WTC11 (cell line): ENCODE measurements at regions not wholly inside any gene's neighbourhood (a gene's known extent, or its start where the extent isn't known, plus 50 kb on each side); places are given as distances from the start of the nearest gene placed in this dataset.
A peak's percentile ranks its signal among the peaks of the same experiment; 100 is the strongest.

Experiments used
- ATAC-seq: fragments of 200-7000 bp; cut with Tn5 transposase; 2 replicates; pipeline ENCODE4 v1.10.0; 2021; ENCODE audit warnings: mild to moderate bottlenecking, moderate library complexity
- CTCF ChIA-PET: fragments of 300-600 bp; sonication (Branson Sonifier 250); formaldehyde crosslinking; loops from one replicate; lab custom pipeline; 2021; ENCODE audit warnings: antibody characterized with exemption; lab: Charles Lee
- POLR2A ChIA-PET: fragments of 350-600 bp; sonication (Branson Sonifier 250); formaldehyde crosslinking; loops from one replicate; lab custom pipeline; 2021; ENCODE audit warnings: antibody characterized with exemption; lab: Charles Lee
- DNase-seq: peaks from one replicate; pipeline ENCODE4 v3.0.0; 2021; ENCODE audit warnings: low spot score
- H3K27ac Mint-ChIP-seq: 2 replicates; pipeline ENCODE4 v1.8.0; 2021; ENCODE audit warnings: mixed read lengths
- H3K27me3 Mint-ChIP-seq: 2 replicates; pipeline ENCODE4 v1.8.0; 2021; ENCODE audit warnings: low read depth, mild to moderate bottlenecking, moderate library complexity, mixed read lengths
- H3K36me3 Mint-ChIP-seq: 2 replicates; pipeline ENCODE4 v1.8.0; 2021; ENCODE audit warnings: mixed read lengths
- H3K4me1 Mint-ChIP-seq: 2 replicates; pipeline ENCODE4 v1.8.0; 2022; ENCODE audit warnings: mixed read lengths
- H3K4me3 Mint-ChIP-seq: 2 replicates; pipeline ENCODE4 v1.8.0; 2021; ENCODE audit warnings: mild to moderate bottlenecking, moderate library complexity, mixed read lengths
- H3K9me3 Mint-ChIP-seq: 2 replicates; pipeline ENCODE4 v1.8.0; 2021; ENCODE audit warnings: mixed read lengths
- CREM ChIP-seq: sonication (generic); formaldehyde crosslinking; IDR thresholded peaks from 2 replicates; pipeline ENCODE4 v1.8.1; 2022; ENCODE audit warnings: mild to moderate bottlenecking, missing genetic modification reagents, moderate library complexity
- ESRRA ChIP-seq: sonication (generic); formaldehyde crosslinking; IDR thresholded peaks from 2 replicates; pipeline ENCODE4 v1.8.1; 2022; ENCODE audit warnings: mild to moderate bottlenecking, missing genetic modification reagents, borderline replicate concordance
- FOXP1 ChIP-seq: sonication (generic); formaldehyde crosslinking; IDR thresholded peaks from 2 replicates; pipeline ENCODE4 v1.8.0; 2022; ENCODE audit warnings: missing genetic modification reagents, mild to moderate bottlenecking, moderate library complexity, borderline replicate concordance
- MYBL2 ChIP-seq: sonication (generic); formaldehyde crosslinking; IDR thresholded peaks from 2 replicates; pipeline ENCODE4 v1.8.1; 2023; ENCODE audit warnings: mild to moderate bottlenecking, moderate library complexity, missing genetic modification reagents
- NR2C2 ChIP-seq: sonication (generic); formaldehyde crosslinking; IDR thresholded peaks from 2 replicates; pipeline ENCODE4 v1.8.0; 2022; ENCODE audit warnings: mild to moderate bottlenecking, missing genetic modification reagents
- OVOL2 ChIP-seq: fragments of 250-450 bp; sonication (Bioruptor Pico); IDR thresholded peaks from 2 replicates; pipeline ENCODE4 v1.9.0; 2021; ENCODE audit warnings: mild to moderate bottlenecking, borderline replicate concordance
- RORB ChIP-seq: fragments of 250-450 bp; sonication (Bioruptor Pico); IDR thresholded peaks from 2 replicates; pipeline ENCODE4 v1.9.0; 2021; ENCODE audit warnings: mild to moderate bottlenecking
- TEAD1 ChIP-seq: sonication (generic); formaldehyde crosslinking; IDR thresholded peaks from 2 replicates; pipeline ENCODE4 v1.8.0; 2022; ENCODE audit warnings: mild to moderate bottlenecking, missing genetic modification reagents
- ZNF138 ChIP-seq: sonication (generic); formaldehyde crosslinking; conservative IDR thresholded peaks from 2 replicates; pipeline ENCODE4 v1.8.1; 2022; ENCODE audit warnings: mild to moderate bottlenecking, moderate library complexity, missing genetic modification reagents
- ZNF232 ChIP-seq: sonication (generic); formaldehyde crosslinking; IDR thresholded peaks from 2 replicates; pipeline ENCODE4 v1.8.0; 2022; ENCODE audit warnings: mild to moderate bottlenecking, missing genetic modification reagents
- TF ChIP-seq, protein P1 (sequence below): sonication (generic); formaldehyde crosslinking; IDR thresholded peaks from 2 replicates; pipeline ENCODE4 v1.8.0; 2022; ENCODE audit warnings: mild to moderate bottlenecking, missing genetic modification reagents
- TF ChIP-seq, protein P2 (sequence below): sonication (generic); formaldehyde crosslinking; IDR thresholded peaks from 2 replicates; pipeline ENCODE4 v1.8.0; 2022; ENCODE audit warnings: mild to moderate bottlenecking, missing genetic modification reagents
- TF ChIP-seq, protein P3 (sequence below): sonication (generic); formaldehyde crosslinking; IDR thresholded peaks from 2 replicates; pipeline ENCODE4 v1.8.0; 2023; ENCODE audit warnings: missing genetic modification reagents, mild to moderate bottlenecking, borderline replicate concordance
- TF ChIP-seq, protein P4 (sequence below): sonication (generic); formaldehyde crosslinking; IDR thresholded peaks from 2 replicates; pipeline ENCODE4 v1.8.0; 2023; ENCODE audit warnings: missing genetic modification reagents
- TF ChIP-seq, protein P5 (sequence below): sonication (generic); formaldehyde crosslinking; IDR thresholded peaks from 2 replicates; pipeline ENCODE4 v1.8.1; 2023; ENCODE audit warnings: mild to moderate bottlenecking, moderate library complexity, missing genetic modification reagents
- TF ChIP-seq, protein P6 (sequence below): sonication (generic); formaldehyde crosslinking; IDR thresholded peaks from 2 replicates; pipeline ENCODE4 v1.8.1; 2022; ENCODE audit warnings: low read depth, mild to moderate bottlenecking, moderate library complexity, missing genetic modification reagents, borderline replicate concordance
- TF ChIP-seq, protein P7 (sequence below): sonication (generic); formaldehyde crosslinking; IDR thresholded peaks from 2 replicates; pipeline ENCODE4 v1.8.1; 2022; ENCODE audit warnings: low read depth, missing genetic modification reagents, borderline replicate concordance
- TF ChIP-seq, protein P8 (sequence below): sonication (generic); formaldehyde crosslinking; IDR thresholded peaks from 2 replicates; pipeline ENCODE4 v1.8.0; 2022; ENCODE audit warnings: mild to moderate bottlenecking, missing genetic modification reagents

DNA sequence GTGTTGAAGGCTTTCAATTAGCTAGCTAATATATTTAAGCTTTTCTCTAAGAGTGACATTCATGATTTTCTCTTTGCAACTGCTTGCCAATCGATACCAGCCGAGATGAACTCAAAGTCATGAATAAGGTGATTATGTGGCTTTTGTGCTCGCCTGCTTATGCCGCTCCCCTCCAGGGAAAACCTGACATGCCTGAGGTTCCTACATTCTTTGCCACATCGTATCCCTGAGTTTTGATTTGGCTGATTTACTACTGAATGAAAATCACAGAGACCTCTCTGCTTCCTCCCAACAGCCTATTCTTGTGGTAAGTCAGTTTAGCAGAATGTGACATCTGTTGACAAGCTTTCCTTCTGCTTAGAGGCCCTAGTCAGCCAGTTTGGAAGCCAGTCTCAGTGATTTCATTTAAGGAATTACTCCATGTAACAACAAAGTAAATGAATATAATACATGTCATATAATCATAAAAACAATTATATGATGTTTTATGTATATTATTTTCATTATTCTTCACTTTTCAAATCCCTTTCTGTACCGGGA, 513.4 kb downstream of the CSNK1G3 start:
- Mint-ChIP-seq H3K4me3 (no peak overlapping the region), H3K36me3 (peaks cover 8% of the 10 kb centered on the region), H3K27ac (no peak overlapping the region), H3K4me1 (peaks cover 22% of the 10 kb centered on the region), H3K27me3 (no peaks in the 10 kb centered on the region), H3K9me3 (peaks cover 20% of the 10 kb centered on the region)
- no peak for DNase-seq
- ChIA-PET POLR2A (no interaction called here), CTCF (no interaction called here)
- peak; percentile 76 for ATAC-seq
- TF ChIP-seq ZNF232 (CRISPR knock-in tag), result no peak
- no peak for TF ChIP-seq FOXP1
- TF ChIP-seq, protein P1, sequence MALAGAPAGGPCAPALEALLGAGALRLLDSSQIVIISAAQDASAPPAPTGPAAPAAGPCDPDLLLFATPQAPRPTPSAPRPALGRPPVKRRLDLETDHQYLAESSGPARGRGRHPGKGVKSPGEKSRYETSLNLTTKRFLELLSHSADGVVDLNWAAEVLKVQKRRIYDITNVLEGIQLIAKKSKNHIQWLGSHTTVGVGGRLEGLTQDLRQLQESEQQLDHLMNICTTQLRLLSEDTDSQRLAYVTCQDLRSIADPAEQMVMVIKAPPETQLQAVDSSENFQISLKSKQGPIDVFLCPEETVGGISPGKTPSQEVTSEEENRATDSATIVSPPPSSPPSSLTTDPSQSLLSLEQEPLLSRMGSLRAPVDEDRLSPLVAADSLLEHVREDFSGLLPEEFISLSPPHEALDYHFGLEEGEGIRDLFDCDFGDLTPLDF (CRISPR knock-in tag), result no peak
- TF ChIP-seq, protein P2, sequence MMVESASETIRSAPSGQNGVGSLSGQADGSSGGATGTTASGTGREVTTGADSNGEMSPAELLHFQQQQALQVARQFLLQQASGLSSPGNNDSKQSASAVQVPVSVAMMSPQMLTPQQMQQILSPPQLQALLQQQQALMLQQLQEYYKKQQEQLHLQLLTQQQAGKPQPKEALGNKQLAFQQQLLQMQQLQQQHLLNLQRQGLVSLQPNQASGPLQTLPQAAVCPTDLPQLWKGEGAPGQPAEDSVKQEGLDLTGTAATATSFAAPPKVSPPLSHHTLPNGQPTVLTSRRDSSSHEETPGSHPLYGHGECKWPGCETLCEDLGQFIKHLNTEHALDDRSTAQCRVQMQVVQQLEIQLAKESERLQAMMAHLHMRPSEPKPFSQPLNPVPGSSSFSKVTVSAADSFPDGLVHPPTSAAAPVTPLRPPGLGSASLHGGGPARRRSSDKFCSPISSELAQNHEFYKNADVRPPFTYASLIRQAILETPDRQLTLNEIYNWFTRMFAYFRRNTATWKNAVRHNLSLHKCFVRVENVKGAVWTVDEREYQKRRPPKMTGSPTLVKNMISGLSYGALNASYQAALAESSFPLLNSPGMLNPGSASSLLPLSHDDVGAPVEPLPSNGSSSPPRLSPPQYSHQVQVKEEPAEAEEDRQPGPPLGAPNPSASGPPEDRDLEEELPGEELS (CRISPR knock-in tag), result no peak
- TF ChIP-seq ESRRA, result no peak
- TF ChIP-seq, protein P3, sequence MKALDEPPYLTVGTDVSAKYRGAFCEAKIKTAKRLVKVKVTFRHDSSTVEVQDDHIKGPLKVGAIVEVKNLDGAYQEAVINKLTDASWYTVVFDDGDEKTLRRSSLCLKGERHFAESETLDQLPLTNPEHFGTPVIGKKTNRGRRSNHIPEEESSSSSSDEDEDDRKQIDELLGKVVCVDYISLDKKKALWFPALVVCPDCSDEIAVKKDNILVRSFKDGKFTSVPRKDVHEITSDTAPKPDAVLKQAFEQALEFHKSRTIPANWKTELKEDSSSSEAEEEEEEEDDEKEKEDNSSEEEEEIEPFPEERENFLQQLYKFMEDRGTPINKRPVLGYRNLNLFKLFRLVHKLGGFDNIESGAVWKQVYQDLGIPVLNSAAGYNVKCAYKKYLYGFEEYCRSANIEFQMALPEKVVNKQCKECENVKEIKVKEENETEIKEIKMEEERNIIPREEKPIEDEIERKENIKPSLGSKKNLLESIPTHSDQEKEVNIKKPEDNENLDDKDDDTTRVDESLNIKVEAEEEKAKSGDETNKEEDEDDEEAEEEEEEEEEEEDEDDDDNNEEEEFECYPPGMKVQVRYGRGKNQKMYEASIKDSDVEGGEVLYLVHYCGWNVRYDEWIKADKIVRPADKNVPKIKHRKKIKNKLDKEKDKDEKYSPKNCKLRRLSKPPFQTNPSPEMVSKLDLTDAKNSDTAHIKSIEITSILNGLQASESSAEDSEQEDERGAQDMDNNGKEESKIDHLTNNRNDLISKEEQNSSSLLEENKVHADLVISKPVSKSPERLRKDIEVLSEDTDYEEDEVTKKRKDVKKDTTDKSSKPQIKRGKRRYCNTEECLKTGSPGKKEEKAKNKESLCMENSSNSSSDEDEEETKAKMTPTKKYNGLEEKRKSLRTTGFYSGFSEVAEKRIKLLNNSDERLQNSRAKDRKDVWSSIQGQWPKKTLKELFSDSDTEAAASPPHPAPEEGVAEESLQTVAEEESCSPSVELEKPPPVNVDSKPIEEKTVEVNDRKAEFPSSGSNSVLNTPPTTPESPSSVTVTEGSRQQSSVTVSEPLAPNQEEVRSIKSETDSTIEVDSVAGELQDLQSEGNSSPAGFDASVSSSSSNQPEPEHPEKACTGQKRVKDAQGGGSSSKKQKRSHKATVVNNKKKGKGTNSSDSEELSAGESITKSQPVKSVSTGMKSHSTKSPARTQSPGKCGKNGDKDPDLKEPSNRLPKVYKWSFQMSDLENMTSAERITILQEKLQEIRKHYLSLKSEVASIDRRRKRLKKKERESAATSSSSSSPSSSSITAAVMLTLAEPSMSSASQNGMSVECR, result no peak
- TF ChIP-seq ZNF138 (CRISPR knock-in tag), result no peak
- TF ChIP-seq, protein P4, sequence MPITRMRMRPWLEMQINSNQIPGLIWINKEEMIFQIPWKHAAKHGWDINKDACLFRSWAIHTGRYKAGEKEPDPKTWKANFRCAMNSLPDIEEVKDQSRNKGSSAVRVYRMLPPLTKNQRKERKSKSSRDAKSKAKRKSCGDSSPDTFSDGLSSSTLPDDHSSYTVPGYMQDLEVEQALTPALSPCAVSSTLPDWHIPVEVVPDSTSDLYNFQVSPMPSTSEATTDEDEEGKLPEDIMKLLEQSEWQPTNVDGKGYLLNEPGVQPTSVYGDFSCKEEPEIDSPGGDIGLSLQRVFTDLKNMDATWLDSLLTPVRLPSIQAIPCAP, result no peak
- no peak for TF ChIP-seq CREM (CRISPR knock-in tag)
- TF ChIP-seq, protein P5, sequence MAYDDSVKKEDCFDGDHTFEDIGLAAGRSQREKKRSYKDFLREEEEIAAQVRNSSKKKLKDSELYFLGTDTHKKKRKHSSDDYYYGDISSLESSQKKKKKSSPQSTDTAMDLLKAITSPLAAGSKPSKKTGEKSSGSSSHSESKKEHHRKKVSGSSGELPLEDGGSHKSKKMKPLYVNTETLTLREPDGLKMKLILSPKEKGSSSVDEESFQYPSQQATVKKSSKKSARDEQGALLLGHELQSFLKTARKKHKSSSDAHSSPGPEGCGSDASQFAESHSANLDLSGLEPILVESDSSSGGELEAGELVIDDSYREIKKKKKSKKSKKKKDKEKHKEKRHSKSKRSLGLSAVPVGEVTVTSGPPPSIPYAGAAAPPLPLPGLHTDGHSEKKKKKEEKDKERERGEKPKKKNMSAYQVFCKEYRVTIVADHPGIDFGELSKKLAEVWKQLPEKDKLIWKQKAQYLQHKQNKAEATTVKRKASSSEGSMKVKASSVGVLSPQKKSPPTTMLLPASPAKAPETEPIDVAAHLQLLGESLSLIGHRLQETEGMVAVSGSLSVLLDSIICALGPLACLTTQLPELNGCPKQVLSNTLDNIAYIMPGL, result no peak
- TF ChIP-seq, protein P6, sequence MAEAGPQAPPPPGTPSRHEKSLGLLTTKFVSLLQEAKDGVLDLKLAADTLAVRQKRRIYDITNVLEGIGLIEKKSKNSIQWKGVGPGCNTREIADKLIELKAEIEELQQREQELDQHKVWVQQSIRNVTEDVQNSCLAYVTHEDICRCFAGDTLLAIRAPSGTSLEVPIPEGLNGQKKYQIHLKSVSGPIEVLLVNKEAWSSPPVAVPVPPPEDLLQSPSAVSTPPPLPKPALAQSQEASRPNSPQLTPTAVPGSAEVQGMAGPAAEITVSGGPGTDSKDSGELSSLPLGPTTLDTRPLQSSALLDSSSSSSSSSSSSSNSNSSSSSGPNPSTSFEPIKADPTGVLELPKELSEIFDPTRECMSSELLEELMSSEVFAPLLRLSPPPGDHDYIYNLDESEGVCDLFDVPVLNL (CRISPR knock-in tag), result no peak
- TF ChIP-seq TEAD1 (CRISPR knock-in tag), result no peak
- no peak for TF ChIP-seq MYBL2
- TF ChIP-seq NR2C2 (CRISPR knock-in tag), result no peak
- TF ChIP-seq, protein P7, sequence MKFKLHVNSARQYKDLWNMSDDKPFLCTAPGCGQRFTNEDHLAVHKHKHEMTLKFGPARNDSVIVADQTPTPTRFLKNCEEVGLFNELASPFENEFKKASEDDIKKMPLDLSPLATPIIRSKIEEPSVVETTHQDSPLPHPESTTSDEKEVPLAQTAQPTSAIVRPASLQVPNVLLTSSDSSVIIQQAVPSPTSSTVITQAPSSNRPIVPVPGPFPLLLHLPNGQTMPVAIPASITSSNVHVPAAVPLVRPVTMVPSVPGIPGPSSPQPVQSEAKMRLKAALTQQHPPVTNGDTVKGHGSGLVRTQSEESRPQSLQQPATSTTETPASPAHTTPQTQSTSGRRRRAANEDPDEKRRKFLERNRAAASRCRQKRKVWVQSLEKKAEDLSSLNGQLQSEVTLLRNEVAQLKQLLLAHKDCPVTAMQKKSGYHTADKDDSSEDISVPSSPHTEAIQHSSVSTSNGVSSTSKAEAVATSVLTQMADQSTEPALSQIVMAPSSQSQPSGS (CRISPR knock-in tag), result no peak
- TF ChIP-seq, protein P8, sequence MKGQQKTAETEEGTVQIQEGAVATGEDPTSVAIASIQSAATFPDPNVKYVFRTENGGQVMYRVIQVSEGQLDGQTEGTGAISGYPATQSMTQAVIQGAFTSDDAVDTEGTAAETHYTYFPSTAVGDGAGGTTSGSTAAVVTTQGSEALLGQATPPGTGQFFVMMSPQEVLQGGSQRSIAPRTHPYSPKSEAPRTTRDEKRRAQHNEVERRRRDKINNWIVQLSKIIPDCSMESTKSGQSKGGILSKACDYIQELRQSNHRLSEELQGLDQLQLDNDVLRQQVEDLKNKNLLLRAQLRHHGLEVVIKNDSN (CRISPR knock-in tag), result no peak
- TF ChIP-seq OVOL2 (CRISPR knock-in tag), result no peak
- TF ChIP-seq RORB (CRISPR knock-in tag), result no peak
